ENCODE measurements at regions not wholly inside any gene's neighbourhood (a gene's known extent, or its start where the extent isn't known, plus 50 kb on each side); places are given as distances from the start of the nearest gene placed in this dataset.

DNA sequence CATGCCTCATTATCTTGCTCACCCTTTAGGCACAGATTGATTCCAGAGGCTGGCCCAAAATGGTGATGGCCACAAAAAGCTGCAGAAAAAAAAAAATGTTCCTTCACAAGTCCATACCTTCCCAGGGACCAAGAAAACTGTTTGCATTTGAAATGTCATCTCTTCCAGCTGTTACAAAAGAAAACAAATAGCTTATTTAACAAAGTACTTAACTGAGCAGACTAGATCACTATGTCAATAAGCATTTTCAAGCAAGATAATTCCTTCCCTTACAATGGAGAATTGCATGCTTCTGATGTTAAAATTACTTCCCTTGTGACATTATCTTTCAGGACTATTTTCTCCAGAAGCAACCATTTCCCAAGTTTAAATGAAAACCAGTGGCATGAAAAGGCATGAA lies 377.9 kb upstream of the KITLG start:
- H3K4me3 Mint-ChIP-seq = no peak overlapping the region
- H3K4me1 Mint-ChIP-seq = no peaks in the 10 kb centered on the region
- H3K36me3 Mint-ChIP-seq = no peaks in the 10 kb centered on the region
- H3K27me3 Mint-ChIP-seq = peaks cover 7% of the 10 kb centered on the region
- H3K9me3 Mint-ChIP-seq = no peaks in the 10 kb centered on the region
- DNase-seq = no peak
- no peak overlapping the region for H3K27ac Mint-ChIP-seq

DNA sequence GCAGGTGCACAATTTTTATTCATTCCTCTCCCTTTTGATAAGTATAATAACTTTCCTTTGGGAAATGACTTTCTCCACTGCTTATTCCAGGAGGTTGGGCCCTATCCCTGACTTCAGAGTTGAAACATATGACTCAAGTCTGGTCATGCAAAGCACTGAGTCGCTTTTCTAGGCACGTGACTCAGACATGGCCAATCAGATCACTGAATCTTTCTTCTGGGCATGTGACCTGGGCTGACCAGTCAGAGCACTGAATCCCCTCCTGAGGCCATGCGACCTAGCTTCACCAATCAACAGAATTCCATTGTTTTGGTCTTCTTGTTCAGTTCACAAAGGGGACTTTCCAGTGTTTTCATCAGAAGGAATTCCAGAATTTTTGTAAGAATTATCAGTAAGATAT lies 377.1 kb upstream of the KITLG start:
- Mint-ChIP-seq H3K27ac (no peak overlapping the region), H3K4me1 (no peaks in the 10 kb centered on the region), H3K9me3 (no peaks in the 10 kb centered on the region), H3K27me3 (peaks cover 7% of the 10 kb centered on the region), H3K36me3 (no peaks in the 10 kb centered on the region), H3K4me3 (no peak overlapping the region)
- DNase-seq = no peak

GRCh38 chr12:88955531-88955930 lies 375.3 kb upstream of the KITLG start:
- DNase-seq = no peak
- Mint-ChIP-seq H3K9me3 (no peaks in the 10 kb centered on the region), H3K27me3 (peaks cover 3% of the 10 kb centered on the region), H3K27ac (no peak overlapping the region), H3K4me1 (no peaks in the 10 kb centered on the region), H3K4me3 (no peak overlapping the region), H3K36me3 (no peaks in the 10 kb centered on the region)

GRCh38 chr12:88953029-88953586 lies 372.8 kb upstream of the KITLG start:
- H3K36me3 Mint-ChIP-seq = no peaks in the 10 kb centered on the region
- no peaks in the 10 kb centered on the region for H3K4me1 Mint-ChIP-seq
- H3K27me3 Mint-ChIP-seq = no peaks in the 10 kb centered on the region
- peaks cover 2% of the 10 kb centered on the region for H3K9me3 Mint-ChIP-seq
- H3K4me3 Mint-ChIP-seq = no peak overlapping the region
- no peak for DNase-seq
- no peak overlapping the region for H3K27ac Mint-ChIP-seq

- Mint-ChIP-seq H3K9me3 (peaks cover 2% of the 10 kb centered on the region), H3K27ac (no peak overlapping the region), H3K4me1 (no peaks in the 10 kb centered on the region), H3K27me3 (peaks cover 3% of the 10 kb centered on the region), H3K36me3 (no peaks in the 10 kb centered on the region), H3K4me3 (no peak overlapping the region)
- DNase-seq = no peak
Observed at GRCh38 chr12:88952562-88952942, 372.3 kb upstream of the KITLG start.

GRCh38 chr12:88951860-88952561 lies 371.7 kb upstream of the KITLG start:
- Mint-ChIP-seq H3K27ac (no peak overlapping the region), H3K27me3 (peaks cover 5% of the 10 kb centered on the region), H3K9me3 (peaks cover 2% of the 10 kb centered on the region), H3K4me1 (no peaks in the 10 kb centered on the region), H3K36me3 (no peaks in the 10 kb centered on the region), H3K4me3 (no peak overlapping the region)
- no peak for DNase-seq

DNA sequence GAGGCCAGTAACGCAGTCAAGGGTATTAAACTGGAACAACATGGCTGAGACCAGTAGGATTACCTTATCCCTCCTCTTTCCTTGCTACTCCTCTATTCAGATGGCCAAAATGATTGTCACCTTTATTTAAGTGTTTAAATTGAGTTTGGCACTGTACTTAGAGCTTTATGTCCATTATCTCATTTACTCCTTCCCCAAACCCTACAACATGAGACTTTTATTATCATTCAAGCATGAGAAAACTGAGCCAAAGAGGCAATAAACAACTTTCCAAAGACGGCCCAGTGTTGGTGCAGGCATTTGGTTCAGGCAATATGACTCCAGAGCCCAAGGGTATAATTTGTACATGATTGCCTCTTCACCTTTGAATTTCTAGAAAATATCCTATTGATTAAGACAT lies 370.9 kb upstream of the KITLG start:
- Mint-ChIP-seq H3K36me3 (no peaks in the 10 kb centered on the region), H3K27me3 (peaks cover 5% of the 10 kb centered on the region), H3K4me3 (no peak overlapping the region), H3K9me3 (peaks cover 2% of the 10 kb centered on the region), H3K4me1 (no peaks in the 10 kb centered on the region), H3K27ac (no peak overlapping the region)
- no peak for DNase-seq

DNA sequence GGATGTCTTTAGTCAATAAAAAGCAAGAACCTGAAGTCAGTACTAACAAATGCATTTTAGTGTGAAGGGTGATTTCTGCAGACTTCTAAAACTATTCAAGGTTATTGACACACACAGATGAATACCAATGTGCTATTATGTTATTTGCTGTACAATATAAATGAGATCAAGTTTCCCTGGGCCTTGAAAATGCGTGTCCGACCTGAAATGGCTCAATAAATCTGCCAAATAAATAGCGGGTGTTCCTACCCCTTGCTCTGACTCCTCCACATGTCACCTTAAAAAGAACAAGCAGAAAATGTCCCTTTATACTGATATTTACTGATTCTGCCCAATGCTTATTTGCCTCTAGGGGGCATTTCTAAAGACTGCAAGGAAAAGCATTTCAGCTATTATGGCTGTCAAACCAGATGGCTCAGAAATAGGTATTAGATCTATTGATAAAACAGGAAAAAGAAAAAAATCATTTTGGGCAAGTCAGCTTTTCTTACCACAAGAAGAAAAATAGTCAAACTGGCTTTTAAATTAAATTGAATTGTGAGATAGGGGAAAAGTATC lies 367.3 kb upstream of the KITLG start:
- H3K27me3 Mint-ChIP-seq = peaks cover 5% of the 10 kb centered on the region
- no peaks in the 10 kb centered on the region for H3K36me3 Mint-ChIP-seq
- no peak overlapping the region for H3K27ac Mint-ChIP-seq
- DNase-seq = no peak
- H3K9me3 Mint-ChIP-seq = peaks cover 2% of the 10 kb centered on the region
- no peaks in the 10 kb centered on the region for H3K4me1 Mint-ChIP-seq
- H3K4me3 Mint-ChIP-seq = no peak overlapping the region

- Mint-ChIP-seq H3K4me3 (no peak overlapping the region), H3K27me3 (peaks cover 5% of the 10 kb centered on the region), H3K27ac (no peak overlapping the region), H3K9me3 (peaks cover 2% of the 10 kb centered on the region), H3K36me3 (no peaks in the 10 kb centered on the region), H3K4me1 (no peaks in the 10 kb centered on the region)
- no peak for DNase-seq
Observed at GRCh38 chr12:88946372-88946997, 366.2 kb upstream of the KITLG start.

DNA sequence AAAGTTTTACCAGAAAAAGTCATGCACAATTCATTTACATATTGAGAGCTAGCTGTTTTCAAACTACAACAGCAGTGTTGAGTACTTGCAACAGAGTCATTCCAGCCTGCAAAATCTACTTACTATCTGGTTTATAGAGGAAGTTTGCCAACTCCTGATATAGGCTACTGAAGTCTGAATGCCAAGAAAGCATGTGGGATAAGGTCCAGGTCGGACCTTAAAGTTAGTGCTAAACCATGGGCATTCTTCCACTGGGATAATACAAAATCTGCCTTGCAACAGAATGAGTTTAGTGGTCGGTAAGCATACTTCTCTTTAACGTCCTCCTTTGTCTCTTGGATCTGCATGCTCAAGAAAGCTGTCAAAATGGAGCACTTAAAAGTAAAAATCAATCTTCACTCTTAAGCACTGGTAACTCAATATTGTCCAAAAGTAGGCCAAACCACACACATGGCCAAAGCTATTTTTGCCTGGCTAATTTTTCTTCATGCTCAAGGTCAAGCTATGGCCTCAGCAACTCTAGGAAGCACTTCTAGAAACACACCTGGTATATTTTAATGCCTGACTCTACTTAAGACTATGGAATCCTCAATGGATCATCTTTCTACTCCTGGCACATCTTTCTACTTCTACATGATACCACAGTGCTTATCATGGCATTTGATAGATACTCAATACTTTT lies 364.9 kb upstream of the KITLG start:
- Mint-ChIP-seq H3K4me3 (no peak overlapping the region), H3K36me3 (no peaks in the 10 kb centered on the region), H3K4me1 (no peaks in the 10 kb centered on the region), H3K27me3 (peaks cover 5% of the 10 kb centered on the region), H3K9me3 (peaks cover 2% of the 10 kb centered on the region), H3K27ac (no peak overlapping the region)
- DNase-seq = no peak

- Mint-ChIP-seq H3K4me3 (no peak overlapping the region), H3K36me3 (no peaks in the 10 kb centered on the region), H3K9me3 (peaks cover 1% of the 10 kb centered on the region), H3K27ac (no peak overlapping the region), H3K4me1 (no peaks in the 10 kb centered on the region), H3K27me3 (peaks cover 5% of the 10 kb centered on the region)
- DNase-seq = no peak
Observed at GRCh38 chr12:88944397-88944796, 364.1 kb upstream of the KITLG start.

- Mint-ChIP-seq H3K4me1 (no peaks in the 10 kb centered on the region), H3K9me3 (no peaks in the 10 kb centered on the region), H3K36me3 (no peaks in the 10 kb centered on the region), H3K27ac (no peak overlapping the region), H3K27me3 (no peaks in the 10 kb centered on the region), H3K4me3 (no peak overlapping the region)
- DNase-seq = no peak
Observed at GRCh38 chr12:88940854-88941253, 360.6 kb upstream of the KITLG start.

DNA sequence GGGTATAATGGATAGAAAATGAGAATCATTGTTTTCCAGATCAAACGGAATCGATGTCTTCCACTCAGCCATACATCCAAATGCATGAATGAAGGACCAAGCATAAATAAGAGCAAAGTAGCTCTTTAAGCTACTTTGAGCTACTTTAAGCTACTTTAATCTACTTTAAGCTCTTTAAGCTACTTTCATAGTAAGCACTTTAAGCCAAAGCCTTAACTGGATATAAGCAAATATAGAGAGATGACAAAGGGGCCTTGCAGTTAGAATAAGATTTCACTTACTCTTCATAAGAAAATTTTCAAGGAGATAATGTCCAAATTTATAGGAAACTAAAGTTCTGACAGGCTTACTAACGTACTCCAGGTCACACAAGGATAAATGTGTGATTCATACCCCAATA lies 355.6 kb upstream of the KITLG start:
- Mint-ChIP-seq H3K36me3 (no peaks in the 10 kb centered on the region), H3K9me3 (no peaks in the 10 kb centered on the region), H3K27me3 (peaks cover under 1% of the 10 kb centered on the region), H3K4me3 (no peak overlapping the region), H3K27ac (no peak overlapping the region), H3K4me1 (no peaks in the 10 kb centered on the region)
- DNase-seq = no peak

GRCh38 chr12:88934163-88934747 lies 354.0 kb upstream of the KITLG start:
- no peak for DNase-seq
- Mint-ChIP-seq H3K27me3 (peaks cover 5% of the 10 kb centered on the region), H3K27ac (no peak overlapping the region), H3K4me3 (no peak overlapping the region), H3K4me1 (no peaks in the 10 kb centered on the region), H3K9me3 (no peaks in the 10 kb centered on the region), H3K36me3 (no peaks in the 10 kb centered on the region)

DNA sequence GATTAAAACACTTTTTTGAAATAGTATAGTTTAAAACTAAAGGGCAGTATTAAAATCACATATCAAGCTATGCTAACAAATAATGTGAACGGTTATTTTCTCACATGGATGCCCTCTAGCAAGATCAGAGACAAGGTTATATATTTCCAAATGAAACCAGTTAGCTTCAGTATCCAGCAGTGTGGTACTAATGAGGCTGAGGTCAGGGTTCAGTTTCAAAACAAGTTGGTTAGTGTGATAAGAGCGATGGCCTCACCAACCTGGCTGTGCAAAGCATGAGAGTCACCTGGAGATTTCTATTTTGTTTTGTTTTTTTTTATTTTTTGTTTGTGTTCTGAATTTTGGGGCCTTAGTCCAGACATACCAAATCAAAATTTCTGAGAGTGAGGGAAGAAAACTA lies 352.2 kb upstream of the KITLG start:
- no peaks in the 10 kb centered on the region for H3K4me1 Mint-ChIP-seq
- H3K36me3 Mint-ChIP-seq = no peaks in the 10 kb centered on the region
- H3K27me3 Mint-ChIP-seq = peaks cover 5% of the 10 kb centered on the region
- no peak overlapping the region for H3K27ac Mint-ChIP-seq
- DNase-seq = no peak
- no peaks in the 10 kb centered on the region for H3K9me3 Mint-ChIP-seq
- no peak overlapping the region for H3K4me3 Mint-ChIP-seq
